Fibroblast of gingiva (primary cell): ENCODE measurements at regions not wholly inside any gene's neighbourhood (a gene's known extent, or its start where the extent isn't known, plus 50 kb on each side); places are given as distances from the start of the nearest gene placed in this dataset.

Source experiments
- DNase-seq: peaks from one replicate; pipeline ENCODE4 v3.0.0-alpha.2; 2011; ENCODE audit warnings: low read depth

- no peak for DNase-seq
These were observed 334.2 kb upstream of the ALCAM start for GRCh38 chr3:105032541-105032940.

GRCh38 chr3:105033081-105033480, 333.6 kb upstream of the ALCAM start:
- DNase-seq: no peak

- no peak for DNase-seq
These were observed 327.7 kb upstream of the ALCAM start for GRCh38 chr3:105039004-105039403.

- DNase-seq: no peak
These were observed 326.6 kb upstream of the ALCAM start for GRCh38 chr3:105040026-105040622.

DNA sequence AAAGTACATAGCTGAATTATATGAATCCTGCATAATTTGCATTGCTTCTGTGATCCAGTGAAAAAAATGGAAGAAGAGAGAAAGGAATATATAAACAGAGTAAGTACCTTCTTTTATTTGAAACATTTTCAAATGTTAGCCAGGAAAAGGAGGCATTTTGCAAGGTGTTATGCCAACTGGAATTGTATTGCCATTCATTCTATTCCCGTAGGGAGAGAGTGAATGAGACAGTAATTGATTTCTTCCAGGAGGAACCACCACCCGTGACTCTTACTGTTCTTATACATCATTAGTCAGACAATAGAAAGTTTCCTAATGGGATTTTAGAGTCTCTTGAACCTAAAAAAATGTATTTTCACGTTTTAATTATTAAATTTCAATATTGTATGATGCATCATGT, 324.1 kb upstream of the ALCAM start:
- DNase-seq: no peak

- no peak for DNase-seq
These were observed 315.6 kb upstream of the ALCAM start for GRCh38 chr3:105051111-105051510.

GRCh38 chr3:105051972-105052371, 314.7 kb upstream of the ALCAM start:
- DNase-seq: no peak

DNA sequence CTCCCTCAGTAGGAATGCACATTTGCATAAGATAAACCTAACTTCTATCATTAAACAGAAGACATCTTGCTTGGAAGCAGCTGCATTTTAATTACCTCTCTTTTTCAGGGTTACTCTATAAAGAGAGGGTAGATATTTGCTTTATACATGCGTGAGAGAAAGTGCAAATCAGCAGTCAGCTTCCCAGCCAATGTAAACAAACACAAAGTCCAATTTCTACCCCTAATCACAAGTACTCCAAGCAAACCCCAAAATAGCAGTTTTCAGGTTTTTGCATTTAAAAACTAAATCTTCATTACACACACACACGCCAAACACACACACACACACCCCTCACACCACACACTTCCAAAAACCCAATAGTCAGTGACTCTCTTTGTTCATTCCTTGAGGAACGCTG, 303.9 kb upstream of the ALCAM start:
- no peak for DNase-seq

- no peak for DNase-seq
These were observed 300.5 kb upstream of the ALCAM start for GRCh38 chr3:105065895-105066839.

- DNase-seq: no peak
These were observed 299.3 kb upstream of the ALCAM start for GRCh38 chr3:105067361-105067760.

GRCh38 chr3:105077060-105077822, 289.5 kb upstream of the ALCAM start:
- DNase-seq: no peak

GRCh38 chr3:105083945-105084344, 282.8 kb upstream of the ALCAM start:
- DNase-seq: no peak

GRCh38 chr3:105085506-105085905, 281.2 kb upstream of the ALCAM start:
- DNase-seq: no peak

- peak; percentile 13 for DNase-seq
These were observed 273.1 kb upstream of the ALCAM start for GRCh38 chr3:105093371-105094252.

GRCh38 chr3:105094588-105094987, 272.1 kb upstream of the ALCAM start:
- no peak for DNase-seq

- no peak for DNase-seq
These were observed 270.6 kb upstream of the ALCAM start for GRCh38 chr3:105096071-105096470.

GRCh38 chr3:105101603-105102002, 265.1 kb upstream of the ALCAM start:
- peak; percentile 38 for DNase-seq

GRCh38 chr3:105103139-105103538, 263.6 kb upstream of the ALCAM start:
- DNase-seq: no peak

DNA sequence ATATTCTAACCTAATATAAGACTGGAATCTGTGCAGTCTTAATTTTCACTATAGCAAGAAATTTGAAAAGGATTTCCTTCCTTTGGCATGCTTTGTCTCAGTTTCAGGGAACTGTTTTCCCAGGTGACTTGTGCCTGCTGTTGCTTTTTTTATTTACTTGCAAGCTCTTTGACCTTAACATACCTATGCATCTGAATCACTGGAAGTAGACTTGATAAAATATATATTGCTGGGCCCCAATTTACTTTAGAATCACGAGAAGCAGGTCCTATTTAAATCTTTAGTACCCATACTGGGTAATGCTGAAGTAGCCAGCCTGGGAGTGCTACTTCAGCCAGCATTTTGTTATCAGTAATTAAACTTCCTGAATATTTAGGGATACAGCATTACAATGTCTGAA, 257.9 kb upstream of the ALCAM start:
- no peak for DNase-seq

GRCh38 chr3:105118905-105119304, 247.8 kb upstream of the ALCAM start:
- DNase-seq: peak; percentile 85

DNA sequence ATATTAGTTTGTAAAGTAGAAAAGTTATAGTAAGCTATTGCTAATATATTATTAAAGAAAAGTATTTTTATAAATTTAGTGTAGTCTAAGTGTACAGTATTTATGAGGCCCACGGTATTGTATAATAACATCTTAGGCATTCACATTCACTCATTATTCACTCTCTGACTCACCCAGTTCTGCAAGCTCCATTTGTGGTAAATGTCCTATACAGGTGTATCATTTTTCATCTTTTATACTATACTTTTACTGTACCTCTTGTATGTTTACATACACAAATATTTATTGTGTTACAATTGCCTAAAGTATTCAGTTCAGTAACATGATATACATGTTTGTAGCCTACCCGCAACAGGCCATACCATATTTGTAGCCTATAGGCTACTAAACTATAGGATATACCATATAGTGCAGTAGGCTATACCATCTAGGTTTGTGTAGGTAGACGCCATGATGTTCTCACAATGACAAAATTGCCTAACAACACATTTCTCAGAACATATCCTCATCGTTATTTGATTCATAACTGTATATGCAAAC, 246.8 kb upstream of the ALCAM start:
- DNase-seq: no peak
